Testis (tissue), 2 donors: ENCODE measurements at regions not wholly inside any gene's neighbourhood (a gene's known extent, or its start where the extent isn't known, plus 50 kb on each side); places are given as distances from the start of the nearest gene placed in this dataset.

Source experiments
- POLR2A ChIP-seq: fragments of 450-650 bp; IDR thresholded peaks from one replicate; pipeline ENCODE4 v1.6.1; 2017; ENCODE audit warnings: antibody characterized with exemption, mild to moderate bottlenecking, moderate library complexity
- TF ChIP-seq, protein P1 (sequence below), 3 experiments: fragments of 450-650 bp in 2 of 3; fragments of 200-600 bp in 1 of 3; sonication (generic) in 1 of 3; IDR thresholded peaks; one replicate each; pipeline ENCODE4 v1.5.1; 2016 to 2019; ENCODE audit warnings: antibody characterized with exemption in 3 of 3, mild to moderate bottlenecking in 2 of 3, moderate library complexity in 1 of 3

DNA sequence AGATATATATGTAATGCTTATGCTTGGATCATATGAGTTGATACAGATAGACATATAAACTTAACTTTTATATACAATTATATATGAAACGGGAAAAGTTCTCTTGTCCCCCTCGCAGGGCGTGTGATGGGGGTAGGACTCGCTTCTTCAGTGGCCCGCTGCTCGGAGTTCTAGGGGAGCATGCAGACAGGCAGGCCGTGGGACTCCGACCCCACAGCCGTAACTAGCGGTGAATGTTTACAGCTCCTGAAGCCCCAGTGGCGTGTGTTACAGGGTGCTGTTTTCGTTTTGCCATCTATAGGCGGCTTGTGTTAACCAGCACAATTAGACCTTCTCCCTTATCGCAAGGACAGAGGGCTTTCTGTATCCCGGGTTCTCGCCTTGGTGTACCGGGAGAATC is 1899.8 kb downstream of the PCDH9 start:
- TF ChIP-seq, protein P1, sequence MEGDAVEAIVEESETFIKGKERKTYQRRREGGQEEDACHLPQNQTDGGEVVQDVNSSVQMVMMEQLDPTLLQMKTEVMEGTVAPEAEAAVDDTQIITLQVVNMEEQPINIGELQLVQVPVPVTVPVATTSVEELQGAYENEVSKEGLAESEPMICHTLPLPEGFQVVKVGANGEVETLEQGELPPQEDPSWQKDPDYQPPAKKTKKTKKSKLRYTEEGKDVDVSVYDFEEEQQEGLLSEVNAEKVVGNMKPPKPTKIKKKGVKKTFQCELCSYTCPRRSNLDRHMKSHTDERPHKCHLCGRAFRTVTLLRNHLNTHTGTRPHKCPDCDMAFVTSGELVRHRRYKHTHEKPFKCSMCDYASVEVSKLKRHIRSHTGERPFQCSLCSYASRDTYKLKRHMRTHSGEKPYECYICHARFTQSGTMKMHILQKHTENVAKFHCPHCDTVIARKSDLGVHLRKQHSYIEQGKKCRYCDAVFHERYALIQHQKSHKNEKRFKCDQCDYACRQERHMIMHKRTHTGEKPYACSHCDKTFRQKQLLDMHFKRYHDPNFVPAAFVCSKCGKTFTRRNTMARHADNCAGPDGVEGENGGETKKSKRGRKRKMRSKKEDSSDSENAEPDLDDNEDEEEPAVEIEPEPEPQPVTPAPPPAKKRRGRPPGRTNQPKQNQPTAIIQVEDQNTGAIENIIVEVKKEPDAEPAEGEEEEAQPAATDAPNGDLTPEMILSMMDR (IDR thresholded peaks at IDR 0.05) = no peak
- TF ChIP-seq POLR2A = no peak
